ENCODE measurements at regions not wholly inside any gene's neighbourhood (a gene's known extent, or its start where the extent isn't known, plus 50 kb on each side); places are given as distances from the start of the nearest gene placed in this dataset.

- no peak for ATAC-seq
- TF ChIP-seq BACH2 (CRISPR knock-in tag; IDR thresholded peaks at IDR 0.05; ENCODE audit: borderline replicate concordance), result no peak
- no peak for TF ChIP-seq TCF4 (CRISPR knock-in tag; IDR thresholded peaks at IDR 0.05; ENCODE audit: borderline replicate concordance)
- TF ChIP-seq ARNTL (CRISPR knock-in tag; IDR thresholded peaks at IDR 0.05; ENCODE audit: borderline replicate concordance, low read depth), result no peak
- no peak for TF ChIP-seq PPARA (CRISPR knock-in tag; IDR thresholded peaks at IDR 0.05; ENCODE audit: borderline replicate concordance)
- TF ChIP-seq ZFP3 (CRISPR knock-in tag; IDR thresholded peaks at IDR 0.05), result no peak
- no peak for TF ChIP-seq CSDC2 (CRISPR knock-in tag; IDR thresholded peaks at IDR 0.05)
- TF ChIP-seq CSRNP3 (CRISPR knock-in tag; IDR thresholded peaks at IDR 0.05), result no peak
- no peak for TF ChIP-seq POU6F1 (CRISPR knock-in tag; IDR thresholded peaks at IDR 0.05; ENCODE audit: borderline replicate concordance, low read depth)
- no peak for TF ChIP-seq ESRRG (CRISPR knock-in tag; IDR thresholded peaks at IDR 0.05)
- TF ChIP-seq ZC3H10 (CRISPR knock-in tag; IDR thresholded peaks at IDR 0.05), result no peak
- TF ChIP-seq OSR1 (CRISPR knock-in tag; IDR thresholded peaks at IDR 0.05), result no peak
- TF ChIP-seq ZNF565 (CRISPR knock-in tag; conservative IDR thresholded peaks at IDR 0.05; ENCODE audit: low read depth), result no peak
- TF ChIP-seq ISL1 (CRISPR knock-in tag; IDR thresholded peaks at IDR 0.05), result no peak
- no peak for TF ChIP-seq SNAI2 (CRISPR knock-in tag; IDR thresholded peaks at IDR 0.05)
- TF ChIP-seq CREB5 (CRISPR knock-in tag; IDR thresholded peaks at IDR 0.05; ENCODE audit: low read depth), result no peak
- no peak for TF ChIP-seq TOX (CRISPR knock-in tag; IDR thresholded peaks at IDR 0.05; ENCODE audit: borderline replicate concordance)
Measured at GRCh38 chr3:117255736-117256135, 546.2 kb downstream of the TUSC7 start.

GRCh38 chr3:117261983-117262421 lies 552.4 kb downstream of the TUSC7 start:
- no peak for ATAC-seq
- TF ChIP-seq ZFP3 (CRISPR knock-in tag; IDR thresholded peaks at IDR 0.05), result no peak
- TF ChIP-seq POU6F1 (CRISPR knock-in tag; IDR thresholded peaks at IDR 0.05; ENCODE audit: borderline replicate concordance, low read depth), result no peak
- no peak for TF ChIP-seq PPARA (CRISPR knock-in tag; IDR thresholded peaks at IDR 0.05; ENCODE audit: borderline replicate concordance)
- no peak for TF ChIP-seq ZFP30 (CRISPR knock-in tag; IDR thresholded peaks at IDR 0.05)
- TF ChIP-seq PATZ1 (CRISPR knock-in tag; IDR thresholded peaks at IDR 0.05; ENCODE audit: borderline replicate concordance), result no peak
- no peak for TF ChIP-seq ARNTL (CRISPR knock-in tag; IDR thresholded peaks at IDR 0.05; ENCODE audit: borderline replicate concordance, low read depth)
- no peak for TF ChIP-seq CREB5 (CRISPR knock-in tag; IDR thresholded peaks at IDR 0.05; ENCODE audit: low read depth)
- TF ChIP-seq ESRRG (CRISPR knock-in tag; IDR thresholded peaks at IDR 0.05), result no peak
- no peak for TF ChIP-seq SNAI2 (CRISPR knock-in tag; IDR thresholded peaks at IDR 0.05)

- TF ChIP-seq GLIS3 (CRISPR knock-in tag; IDR thresholded peaks at IDR 0.05) (no peak), ZC3H10 (CRISPR knock-in tag; IDR thresholded peaks at IDR 0.05) (no peak), PPARA (CRISPR knock-in tag; IDR thresholded peaks at IDR 0.05; ENCODE audit: borderline replicate concordance) (no peak), CSRNP3 (CRISPR knock-in tag; IDR thresholded peaks at IDR 0.05) (no peak), ISL1 (CRISPR knock-in tag; IDR thresholded peaks at IDR 0.05) (no peak), ZNF565 (CRISPR knock-in tag; conservative IDR thresholded peaks at IDR 0.05; ENCODE audit: low read depth) (no peak), TOX (CRISPR knock-in tag; IDR thresholded peaks at IDR 0.05; ENCODE audit: borderline replicate concordance) (no peak), CSDC2 (CRISPR knock-in tag; IDR thresholded peaks at IDR 0.05) (no peak), ARNTL (CRISPR knock-in tag; IDR thresholded peaks at IDR 0.05; ENCODE audit: borderline replicate concordance, low read depth) (no peak), CREB5 (CRISPR knock-in tag; IDR thresholded peaks at IDR 0.05; ENCODE audit: low read depth) (no peak), ZNF70 (CRISPR knock-in tag; IDR thresholded peaks at IDR 0.05) (no peak), TCF4 (CRISPR knock-in tag; IDR thresholded peaks at IDR 0.05; ENCODE audit: borderline replicate concordance) (no peak), POU6F1 (CRISPR knock-in tag; IDR thresholded peaks at IDR 0.05; ENCODE audit: borderline replicate concordance, low read depth) (no peak), RARB (CRISPR knock-in tag; IDR thresholded peaks at IDR 0.05) (no peak)
- ATAC-seq, result no peak
Measured at GRCh38 chr3:117263270-117263669, 553.7 kb downstream of the TUSC7 start.

All from SK-N-SH treated with all-trans-retinoic acid at 6 μM for 48 hours (cell line).